CD4-positive, alpha-beta T cell treated with Interferon gamma for 1 hour (primary cell): ENCODE measurements at regions not wholly inside any gene's neighbourhood (a gene's known extent, or its start where the extent isn't known, plus 50 kb on each side); places are given as distances from the start of the nearest gene placed in this dataset.

ENCODE experiments used
- DNase-seq: peaks from one replicate; pipeline ENCODE4 v3.0.0-alpha.2; 2020

- DNase-seq = no peak
Measured at GRCh38 chr7:88700725-88701124, 58.8 kb upstream of the ZNF804B start.

- no peak for DNase-seq
Measured at GRCh38 chr7:88694207-88694606, 65.3 kb upstream of the ZNF804B start.

- DNase-seq = no peak
Measured at GRCh38 chr7:88693131-88693530, 66.4 kb upstream of the ZNF804B start.

- DNase-seq = no peak
Measured at GRCh38 chr7:88692493-88692892, 67.0 kb upstream of the ZNF804B start.

GRCh38 chr7:88689821-88690220 is 69.7 kb upstream of the ZNF804B start:
- DNase-seq = no peak

GRCh38 chr7:88688222-88688621 is 71.3 kb upstream of the ZNF804B start:
- no peak for DNase-seq

- no peak for DNase-seq
Measured at GRCh38 chr7:88686468-88687229, 72.9 kb upstream of the ZNF804B start.

GRCh38 chr7:88681682-88682081 is 77.8 kb upstream of the ZNF804B start:
- DNase-seq = no peak

GRCh38 chr7:88670536-88670935 is 89.0 kb upstream of the ZNF804B start:
- no peak for DNase-seq

GRCh38 chr7:88669913-88670312 is 89.6 kb upstream of the ZNF804B start:
- DNase-seq = no peak

GRCh38 chr7:88668591-88668990 is 90.9 kb upstream of the ZNF804B start:
- DNase-seq = no peak

GRCh38 chr7:88666626-88667025 is 92.9 kb upstream of the ZNF804B start:
- no peak for DNase-seq

- no peak for DNase-seq
Measured at GRCh38 chr7:88665892-88666514, 93.5 kb upstream of the ZNF804B start.

GRCh38 chr7:88664630-88665233 is 94.8 kb upstream of the ZNF804B start:
- no peak for DNase-seq

GRCh38 chr7:88661921-88662320 is 97.6 kb upstream of the ZNF804B start:
- DNase-seq = no peak

- no peak for DNase-seq
Measured at GRCh38 chr7:88647825-88648224, 111.7 kb upstream of the ZNF804B start.

- DNase-seq = no peak
Measured at GRCh38 chr7:88638583-88638982, 120.9 kb upstream of the ZNF804B start.

- no peak for DNase-seq
Measured at GRCh38 chr7:88637795-88638194, 121.7 kb upstream of the ZNF804B start.

GRCh38 chr7:88635149-88635548 is 124.4 kb upstream of the ZNF804B start:
- DNase-seq = no peak

- DNase-seq = no peak
Measured at GRCh38 chr7:88629559-88629958, 129.9 kb upstream of the ZNF804B start.

GRCh38 chr7:88628363-88629085 is 131.0 kb upstream of the ZNF804B start:
- no peak for DNase-seq

- DNase-seq = no peak
Measured at GRCh38 chr7:88617185-88617584, 142.3 kb upstream of the ZNF804B start.

GRCh38 chr7:88615336-88615735 is 144.2 kb upstream of the ZNF804B start:
- DNase-seq = no peak

- DNase-seq = no peak
Measured at GRCh38 chr7:88614736-88615135, 144.8 kb upstream of the ZNF804B start.
